GM12864 (cell line): ENCODE measurements at regions not wholly inside any gene's neighbourhood (a gene's known extent, or its start where the extent isn't known, plus 50 kb on each side); places are given as distances from the start of the nearest gene placed in this dataset.

Source experiments
- DNase-seq: peaks from one replicate; pipeline ENCODE4 v3.0.0-alpha.2; 2011; ENCODE audit warnings: low read depth
- H3K4me3 ChIP-seq: 2 replicates; pipeline ENCODE4 v1.5.1; 2011; ENCODE audit warnings: mild to moderate bottlenecking, low read depth, low read length, control low read depth
- CTCF ChIP-seq: IDR thresholded peaks from 2 replicates; pipeline ENCODE4 v1.5.1; 2011; ENCODE audit warnings: low read depth, mild to moderate bottlenecking, moderate library complexity, low read length, control low read depth, inconsistent platforms; ENCODE audit errors: missing control alignments

GRCh38 chr5:3382782-3383181 is 212.8 kb upstream of the IRX1 start:
- no peak for DNase-seq
- H3K4me3 ChIP-seq = no peak overlapping the region
- TF ChIP-seq CTCF = no peak

GRCh38 chr5:3382151-3382550 is 213.5 kb upstream of the IRX1 start:
- DNase-seq = no peak
- TF ChIP-seq CTCF = no peak
- H3K4me3 ChIP-seq = no peak overlapping the region

- TF ChIP-seq CTCF = no peak
- no peak for DNase-seq
- H3K4me3 ChIP-seq = no peak overlapping the region
Observed at GRCh38 chr5:3381206-3381825, 214.3 kb upstream of the IRX1 start.

GRCh38 chr5:3380689-3381088 is 214.9 kb upstream of the IRX1 start:
- no peak for TF ChIP-seq CTCF
- no peak overlapping the region for H3K4me3 ChIP-seq
- no peak for DNase-seq

GRCh38 chr5:3377831-3378230 is 217.8 kb upstream of the IRX1 start:
- no peak overlapping the region for H3K4me3 ChIP-seq
- no peak for TF ChIP-seq CTCF
- DNase-seq = no peak

DNA sequence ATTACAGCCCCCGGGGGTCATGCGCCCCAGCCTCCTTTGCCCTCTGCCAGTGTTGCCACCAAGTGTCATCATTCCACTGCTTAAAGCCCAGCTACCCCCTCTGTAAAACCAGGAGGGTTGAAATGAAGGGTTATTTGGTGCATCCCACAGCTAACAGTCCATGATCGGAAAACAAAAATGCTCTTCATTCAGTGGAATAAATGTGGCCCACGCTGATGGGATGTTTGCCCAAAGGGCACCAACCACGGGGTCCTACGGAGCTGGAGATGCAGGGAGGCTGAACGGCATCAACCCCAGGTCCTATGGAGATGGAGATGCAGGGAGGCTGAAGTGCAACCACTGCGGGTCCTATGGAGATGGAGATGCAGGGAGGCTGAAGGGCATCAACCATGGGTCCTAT is 218.5 kb upstream of the IRX1 start:
- H3K4me3 ChIP-seq = no peak overlapping the region
- DNase-seq = no peak

More for the DNA sequence above, 218.5 kb upstream of the IRX1 start:
- no peak for TF ChIP-seq CTCF
